CD4-positive, alpha-beta T cell treated with Interleukin-10 for 1 hour (primary cell): ENCODE measurements at regions not wholly inside any gene's neighbourhood (a gene's known extent, or its start where the extent isn't known, plus 50 kb on each side); places are given as distances from the start of the nearest gene placed in this dataset.
"Not testable (repeated sequence)": the region's sequence is repeated elsewhere in the genome, so short reads cannot be mapped to it uniquely, and the experiment has no call there.

Source experiments
- DNase-seq: peaks from one replicate; pipeline ENCODE4 v3.0.0-alpha.2; 2020

GRCh38 chr9:31500422-31500821, 884.0 kb upstream of the ACO1 start:
- DNase-seq = no peak

- peak; percentile 21 for DNase-seq
Observed at GRCh38 chr9:31519011-31519410, 865.4 kb upstream of the ACO1 start.

DNA sequence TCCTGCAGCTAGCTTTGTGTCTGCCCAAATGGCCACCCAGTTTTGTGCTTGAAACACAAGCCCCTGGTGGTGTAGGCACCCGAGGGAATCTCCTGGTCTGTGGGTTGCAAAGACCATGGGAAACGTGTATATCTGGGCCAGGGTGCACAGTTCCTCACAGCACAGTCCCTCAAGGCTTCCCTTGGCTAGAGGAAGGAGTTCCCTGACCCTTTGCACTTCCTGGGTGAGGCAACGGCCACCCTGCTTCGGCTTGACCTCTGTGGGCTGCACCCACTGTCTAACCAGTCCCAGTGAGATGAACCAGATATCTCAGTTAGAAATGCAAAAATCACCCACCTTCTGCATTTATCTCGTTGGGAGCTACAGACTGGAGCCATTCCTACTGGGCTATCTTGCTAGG, 865.0 kb upstream of the ACO1 start:
- no peak for DNase-seq

GRCh38 chr9:31519826-31520225, 864.6 kb upstream of the ACO1 start:
- no peak for DNase-seq

GRCh38 chr9:31520301-31521085, 864.0 kb upstream of the ACO1 start:
- no peak for DNase-seq

- DNase-seq = no peak
Observed at GRCh38 chr9:31535651-31536050, 848.8 kb upstream of the ACO1 start.

- DNase-seq = no peak
Observed at GRCh38 chr9:31536471-31536870, 848.0 kb upstream of the ACO1 start.

- DNase-seq = no peak
Observed at GRCh38 chr9:31541721-31542281, 842.6 kb upstream of the ACO1 start.

GRCh38 chr9:31542384-31543055, 841.9 kb upstream of the ACO1 start:
- peak; percentile 46 for DNase-seq

- no peak for DNase-seq
Observed at GRCh38 chr9:31554941-31555340, 829.5 kb upstream of the ACO1 start.

DNA sequence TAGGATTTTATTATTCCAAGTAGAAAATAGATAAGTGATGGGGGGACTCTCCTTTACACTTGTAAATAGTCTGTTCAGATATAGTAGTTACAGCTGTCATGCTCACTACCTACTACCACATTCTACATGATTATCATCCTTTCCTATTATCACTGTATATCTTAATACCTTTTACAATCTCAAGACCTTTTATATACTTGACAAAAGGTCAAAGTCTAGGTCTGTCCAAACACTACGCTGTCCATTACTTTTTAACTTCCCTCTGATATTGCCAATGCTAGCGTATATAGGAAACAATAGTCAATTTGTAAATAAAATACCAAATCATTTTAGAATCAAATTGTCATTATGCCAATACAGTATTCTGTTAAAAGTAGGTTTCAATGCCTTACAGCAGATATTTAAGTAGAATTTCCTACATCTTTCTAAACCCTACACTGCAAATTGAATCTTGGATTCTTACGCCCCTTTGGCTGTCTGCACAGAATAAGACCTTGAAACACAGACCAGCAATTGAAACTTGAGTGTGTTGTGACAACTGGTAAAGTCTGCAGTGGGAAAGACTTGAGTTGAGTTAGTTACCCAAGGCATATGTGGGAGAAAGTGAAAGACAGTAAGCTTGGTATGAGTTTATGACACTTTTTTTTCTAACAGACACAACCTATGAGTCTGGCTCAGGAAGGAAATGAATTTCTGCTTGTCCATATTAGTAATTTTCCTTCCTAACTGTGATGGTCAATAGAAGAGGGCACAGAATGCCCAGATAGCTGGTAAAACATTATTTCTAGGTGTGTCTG, 827.6 kb upstream of the ACO1 start:
- DNase-seq = no peak

GRCh38 chr9:31572190-31572589, 812.3 kb upstream of the ACO1 start:
- DNase-seq = not testable (repeated sequence)

GRCh38 chr9:31573561-31573960, 810.9 kb upstream of the ACO1 start:
- DNase-seq = no peak

- DNase-seq = no peak
Observed at GRCh38 chr9:31574006-31574765, 810.3 kb upstream of the ACO1 start.

DNA sequence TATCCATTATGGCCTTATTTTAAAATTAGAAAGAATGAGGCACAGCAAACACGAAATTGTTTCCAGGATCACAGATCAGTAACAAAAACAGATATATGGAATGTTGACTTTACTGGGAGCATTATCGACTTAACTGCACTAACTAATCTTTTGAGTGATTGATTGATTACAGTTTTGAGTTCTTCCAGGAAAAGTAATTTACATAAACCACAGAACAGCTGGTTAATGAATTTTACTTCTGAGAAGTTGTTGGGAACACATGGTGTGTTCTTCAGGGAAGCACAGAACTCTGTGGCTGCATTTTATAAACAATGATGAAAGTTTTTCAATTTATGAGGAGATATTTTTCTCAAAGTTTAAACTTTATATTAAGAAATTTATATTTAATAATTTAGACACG, 802.4 kb upstream of the ACO1 start:
- no peak for DNase-seq

DNA sequence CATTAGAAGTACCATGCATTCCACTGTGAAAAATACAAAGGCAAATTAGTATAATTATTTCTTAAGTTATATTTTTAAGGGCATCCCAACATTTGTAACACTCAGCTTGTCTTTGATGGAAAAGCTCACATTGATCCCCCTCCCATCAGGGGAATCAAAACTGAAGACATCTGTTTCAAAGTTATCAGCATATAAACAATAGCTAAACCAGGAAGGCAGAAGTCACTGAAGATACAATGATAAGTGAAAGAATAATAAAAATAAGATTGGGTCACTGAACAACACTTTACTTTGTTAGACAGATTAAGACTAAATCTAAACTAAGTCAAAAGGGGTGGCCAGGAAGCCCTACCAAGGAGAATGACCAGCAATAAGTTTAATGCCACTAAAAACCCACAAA, 801.9 kb upstream of the ACO1 start:
- no peak for DNase-seq

GRCh38 chr9:31585158-31585557, 799.3 kb upstream of the ACO1 start:
- no peak for DNase-seq

GRCh38 chr9:31587146-31587545, 797.3 kb upstream of the ACO1 start:
- DNase-seq = no peak

GRCh38 chr9:31588006-31588405, 796.4 kb upstream of the ACO1 start:
- no peak for DNase-seq

- DNase-seq = no peak
Observed at GRCh38 chr9:31588756-31589155, 795.7 kb upstream of the ACO1 start.

- DNase-seq = no peak
Observed at GRCh38 chr9:31590091-31590490, 794.4 kb upstream of the ACO1 start.

DNA sequence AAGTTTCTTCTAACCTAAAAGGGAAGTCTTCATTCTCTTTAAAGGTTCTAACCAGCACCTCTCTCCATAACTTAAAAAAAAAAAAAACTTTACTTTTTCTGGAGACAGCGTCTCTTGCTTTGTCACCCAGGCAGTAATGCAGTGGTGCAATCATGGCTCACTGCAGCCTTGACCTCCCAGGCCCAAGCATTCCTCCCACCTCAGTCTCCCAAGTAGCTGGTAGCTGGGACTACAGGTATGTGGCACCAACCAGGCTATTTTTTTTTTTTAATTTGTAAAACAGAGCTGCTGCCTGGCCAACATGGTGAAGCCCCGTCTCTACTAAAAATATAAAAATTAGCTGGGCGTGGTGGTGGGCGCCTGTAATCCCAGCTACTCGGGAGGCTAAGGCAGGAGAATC, 787.4 kb upstream of the ACO1 start:
- DNase-seq = not testable (repeated sequence)

DNA sequence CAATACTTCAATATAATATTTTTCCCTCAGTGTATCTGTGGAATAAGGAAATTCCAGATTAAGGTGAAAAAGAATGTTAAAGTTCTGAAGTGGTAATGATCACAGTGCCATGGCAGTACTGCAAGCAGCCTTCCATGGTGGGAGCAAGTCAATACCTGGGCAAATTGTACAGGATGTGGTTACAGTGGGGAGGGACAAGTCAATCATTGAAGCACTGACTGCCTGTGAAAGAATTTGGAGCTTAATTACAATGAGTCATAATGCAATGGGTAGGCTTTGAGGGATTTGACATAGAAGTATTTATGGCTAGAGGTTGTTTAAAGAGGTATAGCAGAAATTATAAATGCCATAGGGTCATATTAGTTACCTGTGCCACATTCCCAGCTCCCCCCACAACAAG, 786.5 kb upstream of the ACO1 start:
- DNase-seq = peak; percentile 22
